HG03439 (cell line): ENCODE measurements at regions not wholly inside any gene's neighbourhood (a gene's known extent, or its start where the extent isn't known, plus 50 kb on each side); places are given as distances from the start of the nearest gene placed in this dataset.
"Not testable (repeated sequence)": the region's sequence is repeated elsewhere in the genome, so short reads cannot be mapped to it uniquely, and the experiment has no call there.

ENCODE experiments used
- ATAC-seq: cut with Tn5 transposase; IDR thresholded peaks from one replicate; pipeline ENCODE4 v1.9.1; 2021; ENCODE audit warnings: mild to moderate bottlenecking, moderate library complexity; ENCODE audit not compliant: unreplicated experiment

GRCh38 chr11:82225502-82225901 is 508.2 kb downstream of the FAM181B start:
- ATAC-seq: no peak

GRCh38 chr11:82216927-82217570 is 516.6 kb downstream of the FAM181B start:
- ATAC-seq: no peak

DNA sequence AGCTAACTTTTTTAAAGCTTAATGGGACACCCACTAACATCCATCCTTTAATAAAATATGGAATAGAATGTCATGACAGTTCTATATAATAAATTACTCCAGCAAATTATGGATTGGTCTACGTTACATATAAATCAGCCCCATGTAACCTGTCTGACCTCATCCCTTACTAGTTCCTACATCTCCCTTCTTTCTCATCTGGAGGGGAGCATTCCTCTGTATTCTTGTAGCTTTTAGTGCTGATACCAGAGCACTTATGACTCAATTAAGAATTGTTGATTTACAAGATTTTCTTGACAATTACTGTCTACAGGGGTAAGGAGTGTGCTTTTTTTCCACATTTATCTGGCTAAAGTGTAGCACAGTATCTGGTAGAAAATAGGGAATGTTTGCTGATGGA is 523.7 kb downstream of the FAM181B start:
- no peak for ATAC-seq

DNA sequence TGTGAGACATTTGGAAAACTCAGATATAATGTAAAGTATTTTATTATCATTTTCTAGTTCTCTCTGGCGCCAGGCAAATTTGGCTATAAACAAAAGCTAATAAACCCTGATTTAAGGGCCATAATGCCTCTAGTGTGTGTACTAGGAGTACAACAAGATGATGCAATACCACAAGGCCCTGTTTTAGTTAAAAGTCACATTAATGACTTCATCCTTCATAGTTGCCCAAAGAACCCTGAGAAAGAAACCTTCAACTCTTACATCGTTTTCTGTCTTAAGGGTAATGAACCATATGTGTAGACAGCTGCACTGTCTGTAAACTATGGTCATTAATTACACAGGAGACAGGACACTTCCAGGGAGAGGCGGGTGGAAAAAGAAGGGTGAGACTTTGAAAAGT is 538.4 kb downstream of the FAM181B start:
- ATAC-seq: no peak

- ATAC-seq: no peak
Measured at GRCh38 chr11:82194521-82194920, 539.1 kb downstream of the FAM181B start.

DNA sequence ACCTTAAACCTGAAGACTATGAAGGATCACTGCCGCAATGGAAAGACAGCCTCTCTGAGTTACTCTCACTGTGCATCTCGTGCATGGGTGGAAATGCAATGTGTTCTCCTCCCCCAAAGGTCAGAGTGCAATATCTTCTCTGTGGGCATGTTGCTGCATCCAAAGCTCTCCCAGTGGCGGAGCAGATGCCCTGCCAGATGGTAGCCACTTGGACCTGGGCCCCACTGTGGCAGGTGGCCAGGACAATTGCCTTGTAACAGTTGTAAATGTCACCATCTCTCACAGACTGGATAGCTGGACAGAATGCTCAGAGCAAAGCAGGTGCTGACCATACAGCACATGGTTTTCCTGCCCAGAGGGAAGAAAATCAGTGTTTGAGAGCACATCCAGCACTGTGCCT is 542.0 kb downstream of the FAM181B start:
- no peak for ATAC-seq

DNA sequence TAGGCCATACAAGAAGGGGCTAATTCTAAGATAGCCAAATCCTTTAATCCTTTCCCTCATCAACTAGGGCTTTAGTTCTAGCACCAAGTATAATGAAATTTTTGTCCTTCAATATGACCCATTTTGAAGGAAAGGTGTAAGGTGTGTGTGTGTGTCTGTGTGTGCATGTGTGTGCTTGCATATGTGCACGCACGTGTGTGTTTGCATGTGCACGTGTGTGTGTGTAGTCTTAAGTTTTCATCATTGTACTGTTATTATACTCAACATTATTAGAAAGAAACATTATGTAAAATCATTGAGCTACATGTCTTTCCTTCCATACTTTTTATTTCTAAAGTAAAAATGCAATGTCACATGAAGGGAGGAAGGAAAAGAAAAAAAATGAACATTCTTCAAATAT is 547.7 kb downstream of the FAM181B start:
- ATAC-seq: no peak

DNA sequence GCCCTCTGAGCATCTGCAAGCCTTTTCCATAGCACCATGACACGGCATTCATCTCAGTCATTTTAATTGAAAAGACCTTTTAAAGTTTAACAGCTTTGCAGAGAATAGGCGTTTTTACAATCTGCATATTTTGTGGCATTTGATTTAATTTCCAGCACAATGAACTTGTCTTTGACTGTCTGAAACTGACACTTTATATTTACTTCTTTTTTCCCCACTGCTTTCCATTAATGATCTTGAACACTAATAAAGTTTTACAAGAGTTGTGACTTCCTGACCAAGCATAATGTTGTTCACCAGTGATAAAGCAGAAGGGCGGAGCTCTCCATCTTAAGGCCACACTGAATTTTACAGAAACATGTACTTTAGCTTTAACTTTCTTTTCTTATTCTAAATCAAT is 548.7 kb downstream of the FAM181B start:
- no peak for ATAC-seq

GRCh38 chr11:82183346-82183745 is 550.3 kb downstream of the FAM181B start:
- ATAC-seq: no peak

DNA sequence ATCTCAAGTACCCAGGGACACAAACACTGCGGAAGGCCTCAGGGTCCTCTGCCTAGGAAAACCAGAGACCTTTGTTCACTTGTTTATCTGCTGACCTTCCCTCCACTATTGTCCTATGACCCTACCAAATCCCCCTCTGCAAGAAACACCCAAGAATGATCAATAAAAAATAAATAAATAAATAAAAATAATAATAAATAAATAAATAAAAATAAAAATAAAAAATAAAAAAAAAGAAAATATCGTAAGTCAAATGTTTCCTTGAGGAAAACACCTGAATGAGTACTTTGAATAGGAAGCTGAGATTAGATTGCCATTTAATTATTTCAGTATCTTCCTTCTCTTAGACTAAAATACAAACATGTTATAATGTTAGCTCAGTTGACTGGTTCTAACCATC is 551.0 kb downstream of the FAM181B start:
- not testable (repeated sequence) for ATAC-seq

- not testable (repeated sequence) for ATAC-seq
Measured at GRCh38 chr11:82181796-82182195, 551.9 kb downstream of the FAM181B start.

GRCh38 chr11:82176945-82177344 is 556.7 kb downstream of the FAM181B start:
- ATAC-seq: no peak

DNA sequence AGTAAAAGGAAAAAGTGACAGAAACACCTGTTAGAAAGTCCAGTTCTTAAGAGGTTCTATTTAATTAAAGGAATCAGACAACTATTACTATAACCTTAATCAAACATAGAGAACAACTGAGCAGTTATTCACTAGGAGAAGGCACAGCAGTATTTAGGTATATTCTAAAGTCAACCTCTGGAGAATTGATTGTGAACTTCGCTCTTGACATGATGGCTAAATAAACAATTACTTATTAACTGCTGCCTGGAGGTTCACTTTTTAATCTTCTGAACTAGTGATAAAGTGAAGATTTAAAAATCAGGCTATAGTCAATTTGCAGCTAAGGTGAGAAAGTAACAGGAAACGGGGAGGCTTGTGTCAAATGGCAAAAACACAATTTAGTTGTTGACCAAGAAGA is 557.3 kb downstream of the FAM181B start:
- ATAC-seq: no peak

DNA sequence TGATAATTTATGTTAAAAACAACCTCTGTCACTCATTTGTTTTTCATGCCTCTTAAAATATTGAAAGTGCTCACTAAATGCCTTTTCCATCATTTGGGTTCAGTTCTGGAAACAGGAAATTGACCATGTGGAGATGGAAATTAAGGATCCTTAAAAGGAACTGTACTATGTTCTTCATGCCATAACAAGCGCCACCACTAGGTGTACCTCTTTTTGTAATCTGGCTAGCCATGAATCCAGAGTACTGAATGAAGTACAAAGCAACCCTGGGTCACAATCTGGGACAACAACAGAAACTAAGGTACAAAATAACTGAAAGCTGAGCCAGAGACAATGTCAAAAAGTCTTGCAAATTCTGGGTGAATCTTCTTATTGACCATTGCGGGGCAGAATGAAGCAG is 559.1 kb downstream of the FAM181B start:
- no peak for ATAC-seq

GRCh38 chr11:82146789-82147188 is 586.9 kb downstream of the FAM181B start:
- ATAC-seq: no peak

DNA sequence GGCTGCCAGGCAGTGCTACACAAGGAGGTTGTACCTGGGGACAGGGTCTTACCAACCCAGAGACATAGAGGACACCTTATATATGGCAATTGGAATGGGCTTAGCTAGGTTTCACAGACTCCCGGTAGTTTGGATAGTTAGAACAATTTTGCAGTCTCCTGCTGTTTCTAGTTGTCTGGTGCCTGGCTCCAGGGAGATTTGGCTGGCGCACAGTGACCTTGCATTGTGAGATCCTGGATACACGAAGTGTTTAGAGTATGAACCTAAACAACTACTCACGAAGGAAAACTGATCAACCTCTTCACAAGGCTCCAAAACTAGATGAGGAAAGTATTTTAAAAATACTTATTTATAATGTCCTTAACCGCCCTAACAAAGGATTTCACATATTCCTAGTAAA is 614.7 kb downstream of the FAM181B start:
- no peak for ATAC-seq

GRCh38 chr11:82117362-82117761 is 616.3 kb downstream of the FAM181B start:
- ATAC-seq: no peak

DNA sequence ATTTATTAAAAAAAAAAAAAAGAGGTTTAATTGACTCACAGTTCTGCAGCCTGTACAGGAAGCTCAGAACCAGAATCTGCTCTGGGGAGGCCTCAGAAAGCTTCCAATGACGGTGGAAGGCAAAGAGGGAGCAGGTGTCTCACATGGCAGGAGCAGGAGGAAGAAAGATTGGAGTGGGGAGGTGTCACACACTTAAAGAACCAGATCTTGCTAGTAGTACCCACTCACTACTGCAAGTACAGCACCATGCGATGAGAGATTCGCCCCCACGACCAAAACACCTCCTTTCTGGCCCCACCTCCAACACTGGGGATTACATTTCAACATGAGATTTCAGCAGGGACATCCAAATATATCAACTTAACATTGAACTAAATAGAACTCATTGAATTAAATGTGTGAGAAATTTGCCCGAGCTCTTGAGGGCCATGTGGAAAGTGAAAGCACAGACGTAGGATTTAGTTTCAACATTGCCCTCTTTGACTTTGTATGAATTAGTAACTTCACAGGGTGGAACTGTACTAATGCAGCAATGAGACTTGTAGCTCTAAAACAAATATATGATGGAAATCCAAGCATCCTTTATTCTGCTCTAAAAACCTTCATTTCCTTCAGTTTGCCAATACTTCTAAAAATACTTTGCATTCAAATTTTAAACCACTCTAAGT is 628.2 kb downstream of the FAM181B start:
- ATAC-seq: no peak

DNA sequence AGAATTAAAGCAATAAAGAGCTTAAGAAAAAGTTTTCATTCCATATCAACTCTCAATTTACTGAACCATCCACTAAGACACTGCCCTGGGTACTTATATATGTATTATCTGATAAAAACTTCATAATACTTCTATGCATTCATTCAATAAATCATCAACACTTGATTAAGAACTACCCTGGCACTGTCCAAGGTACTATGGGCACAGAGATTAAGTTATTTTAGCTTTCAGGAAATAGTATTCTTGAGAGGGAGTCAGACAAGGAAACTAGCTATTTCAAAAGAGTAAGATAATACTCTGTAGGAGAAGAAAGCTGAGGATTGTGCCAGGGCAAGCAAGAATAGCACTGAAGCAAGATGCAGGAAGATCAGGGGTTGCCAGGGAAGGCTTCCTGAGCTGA is 640.8 kb downstream of the FAM181B start:
- ATAC-seq: no peak

DNA sequence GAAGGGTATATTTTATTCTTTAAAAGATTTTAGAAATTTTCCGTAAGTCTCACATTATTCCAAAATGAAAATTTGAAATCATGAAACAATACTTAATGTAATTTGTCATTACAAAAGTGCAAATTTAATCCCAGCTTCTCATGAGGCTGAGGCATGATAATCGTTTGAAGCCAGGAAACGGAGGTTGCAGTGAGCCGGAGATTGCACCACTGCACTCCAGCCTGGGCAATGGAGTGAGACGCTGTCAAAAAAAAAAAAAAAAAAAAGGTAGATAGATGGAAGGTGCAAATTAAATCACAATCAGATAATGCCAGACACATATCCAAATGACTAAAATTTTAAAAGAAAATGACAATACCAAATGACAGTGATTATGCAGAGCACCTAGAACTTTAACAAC is 644.2 kb downstream of the FAM181B start:
- ATAC-seq: no peak

DNA sequence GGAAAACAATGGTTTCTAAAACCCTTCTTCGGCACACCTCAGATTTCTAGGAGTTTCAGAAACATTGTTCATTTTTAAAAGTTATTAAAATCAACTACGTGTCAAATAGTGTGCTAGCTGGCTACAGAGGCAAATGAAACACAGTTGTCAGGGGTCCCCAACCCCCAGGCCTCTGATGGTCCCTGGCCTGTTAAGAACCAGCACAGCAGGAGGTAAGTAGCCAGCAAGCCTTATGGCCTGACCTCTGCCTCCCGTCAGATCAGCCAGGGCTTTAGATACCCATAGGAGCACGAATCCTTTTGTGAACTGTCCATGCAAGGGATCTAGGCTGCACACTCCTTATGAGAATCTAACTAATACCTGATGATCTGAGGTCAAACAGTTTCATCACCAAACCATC is 648.2 kb downstream of the FAM181B start:
- no peak for ATAC-seq

DNA sequence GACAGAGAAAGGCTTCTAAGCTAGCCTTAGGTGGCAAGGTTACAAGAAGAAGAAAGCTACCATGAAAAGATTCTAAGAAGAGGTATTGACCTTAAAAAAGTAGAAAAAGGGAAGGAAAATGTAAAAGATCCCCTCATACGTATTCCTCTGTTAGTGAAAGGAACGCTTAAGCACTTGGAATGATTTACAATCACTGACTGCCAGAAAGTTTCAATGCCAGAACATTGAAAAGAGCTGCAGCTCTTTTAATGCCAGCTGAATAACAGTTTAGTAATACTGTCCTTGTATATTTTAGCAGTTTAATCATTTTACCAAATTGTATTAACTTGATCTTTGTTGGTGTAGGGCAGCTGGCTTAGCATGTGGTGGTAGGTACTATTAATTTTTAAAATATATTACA is 650.7 kb downstream of the FAM181B start:
- ATAC-seq: no peak

DNA sequence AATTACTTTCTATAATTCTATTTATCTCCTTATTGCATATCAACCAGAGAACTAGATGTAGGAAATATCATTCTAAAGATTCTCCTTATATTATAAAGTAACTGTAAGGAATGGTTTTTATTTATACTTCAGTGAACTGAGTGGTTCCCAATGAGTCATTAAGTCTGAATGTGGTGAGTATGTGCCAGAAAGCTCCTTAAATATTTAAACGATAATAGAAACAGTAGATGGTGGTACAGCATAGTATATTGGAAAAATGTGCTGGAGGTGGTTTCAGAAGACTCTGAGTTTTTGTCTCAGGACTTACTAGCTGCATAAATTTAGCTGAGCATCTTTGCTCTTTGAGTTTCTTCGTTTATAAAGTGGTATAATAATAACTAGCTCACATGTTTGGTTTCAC is 653.5 kb downstream of the FAM181B start:
- no peak for ATAC-seq
